Panc1 (cell line): ENCODE measurements at regions not wholly inside any gene's neighbourhood (a gene's known extent, or its start where the extent isn't known, plus 50 kb on each side); places are given as distances from the start of the nearest gene placed in this dataset.

ENCODE experiments used
- ATAC-seq: fragments of 200-7000 bp; cut with Tn5 transposase; 2 replicates; pipeline ENCODE4 v1.9.1; 2020; ENCODE audit warnings: mild to moderate bottlenecking, moderate library complexity
- BruUV-seq: library from RNA; stranded (reverse); fragments of 400-500 nt; replicated peaks from 2 replicates; lab custom pipeline; 2021; lab: Mats Ljungman, UMichigan
- CTCF ChIA-PET: fragments of 300-600 bp; sonication (Branson Sonifier 250); formaldehyde crosslinking; loops from one replicate; lab custom pipeline; 2022; ENCODE audit warnings: antibody characterized with exemption; lab: Charles Lee
- POLR2A ChIA-PET: fragments of 300-600 bp; sonication (Branson Sonifier 250); formaldehyde crosslinking; loops from one replicate; lab custom pipeline; 2022; ENCODE audit warnings: antibody characterized with exemption; lab: Charles Lee
- DNase-seq: peaks from one replicate; pipeline ENCODE4 v3.0.0-alpha.2; 2010; ENCODE audit warnings: low read depth, low spot score
- H3K27ac ChIP-seq: 2 replicates; pipeline ENCODE4 v1.5.1; 2011; ENCODE audit warnings: mild to moderate bottlenecking, low read length, inconsistent platforms
- H3K27me3 ChIP-seq: fragments of 200-500 bp; sonication (Bioruptor generic); 2 replicates; pipeline ENCODE4 v1.6.0; 2014; ENCODE audit warnings: low read length, inconsistent platforms; ENCODE audit not compliant: control insufficient read depth, insufficient read depth
- H3K36me3 ChIP-seq: fragments of 200-500 bp; sonication (Bioruptor generic); 2 replicates; pipeline ENCODE4 v1.5.1; 2014; ENCODE audit warnings: inconsistent platforms, mild to moderate bottlenecking, low read length, moderate library complexity; ENCODE audit not compliant: control insufficient read depth, insufficient read depth
- H3K4me1 ChIP-seq: 2 replicates; pipeline ENCODE4 v1.5.1; 2011; ENCODE audit warnings: inconsistent platforms, mild to moderate bottlenecking, low read length, moderate library complexity; ENCODE audit not compliant: control insufficient read depth, insufficient read depth
- H3K4me3 ChIP-seq, 2 experiments: 2 replicates each; pipeline ENCODE4 v1.5.1; 2011 to 2012; ENCODE audit warnings: low read depth in 2 of 2, low read length in 2 of 2, mild to moderate bottlenecking in 2 of 2, inconsistent platforms in 1 of 2, moderate library complexity in 1 of 2
- H3K9me3 ChIP-seq: fragments of 200-500 bp; sonication (Bioruptor generic); 2 replicates; pipeline ENCODE4 v1.5.1; 2014; ENCODE audit warnings: low read depth, mild to moderate bottlenecking, inconsistent platforms, low read length, moderate library complexity; ENCODE audit not compliant: control insufficient read depth, insufficient read depth
- CTCF ChIP-seq: fragments of 450-650 bp; IDR thresholded peaks from 2 replicates; pipeline ENCODE4 v1.5.1; 2017; ENCODE audit warnings: mild to moderate bottlenecking
- POLR2AphosphoS5 ChIP-seq: IDR thresholded peaks from 2 replicates; pipeline ENCODE4 v1.6.1; 2012; ENCODE audit warnings: mild to moderate bottlenecking, low read depth, low read length, moderate library complexity
- REST ChIP-seq, 2 experiments: IDR thresholded peaks; 2 replicates each; pipeline ENCODE4 v1.6.1; 2011 to 2012; ENCODE audit warnings: low read depth in 2 of 2, control low read depth in 1 of 2, low read length in 1 of 2, mild to moderate bottlenecking in 1 of 2, moderate library complexity in 1 of 2; ENCODE audit not compliant: insufficient read depth in 1 of 2
- SIN3A ChIP-seq: IDR thresholded peaks from 2 replicates; pipeline ENCODE4 v1.6.1; 2012; ENCODE audit warnings: low read depth, mild to moderate bottlenecking, low read length, moderate library complexity, borderline replicate concordance; ENCODE audit not compliant: insufficient read depth
- TCF7L2 ChIP-seq: IDR thresholded peaks from 2 replicates; pipeline ENCODE4 v1.6.1; 2011; ENCODE audit warnings: mild to moderate bottlenecking, low read depth, low read length, inconsistent platforms
- in situ Hi-C: cut with HindIII; loops from 2 replicates; pipeline ENCODE4 v1.10.0; 2016; ENCODE audit warnings: low sequenced_read_pairs, low pct_unique_long_range_greater_than_20kb
- intact Hi-C: fragments of 100-400 bp; cut with micrococcal nuclease; formaldehyde crosslinking; loops from one replicate; pipeline ENCODE4 v1.10.0; 2022; ENCODE audit not compliant: unreplicated experiment

DNA sequence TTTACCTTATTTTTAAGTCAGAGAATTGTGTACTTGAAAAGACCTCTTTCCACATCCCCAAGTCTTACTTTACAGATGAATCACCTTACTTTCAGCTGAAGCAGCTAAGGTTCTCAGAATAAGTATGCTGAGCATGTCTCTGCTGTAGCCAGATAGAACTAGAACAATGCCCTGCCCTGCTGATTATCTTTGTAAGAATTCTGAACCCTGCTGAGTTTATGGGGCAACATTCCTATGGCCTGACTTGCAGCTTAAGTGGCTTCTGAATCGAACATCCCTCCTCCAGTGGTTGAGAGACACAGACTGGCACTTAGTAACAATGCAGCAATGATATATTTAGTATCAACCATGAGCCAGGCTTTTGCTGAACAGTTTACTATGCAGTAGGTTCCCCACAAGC lies 592.0 kb upstream of the WWC1 start:
- H3K27ac ChIP-seq = peak overlapping the region; percentile 93
- intact Hi-C loops = no loop called here
- H3K27me3 ChIP-seq = no peaks in the 10 kb centered on the region
- in situ Hi-C loops = no loop called here
- ChIA-PET POLR2A (no interaction called here), CTCF (no interaction called here)
- TF ChIP-seq CTCF = no peak
- TF ChIP-seq TCF7L2 = peak; percentile 75
- TF ChIP-seq POLR2AphosphoS5 = peak; percentile 68
- no TSS peak for BruUV-seq
- no peak overlapping the region for H3K4me3 ChIP-seq
- peak; percentile 92 for DNase-seq
- ATAC-seq = peak; percentile 99
- H3K9me3 ChIP-seq = no peaks in the 10 kb centered on the region
- H3K4me1 ChIP-seq = peaks cover 21% of the 10 kb centered on the region; the same call in 1 of the 2 replicates
- H3K36me3 ChIP-seq = no peaks in the 10 kb centered on the region

- no TSS peak for BruUV-seq
- in situ Hi-C loops (no loop called here), intact Hi-C loops (no loop called here)
- ChIA-PET CTCF (interaction anchor here (0.5 kb wide), 1 partner anchor 85 kb away, joined by 4 read pairs; no protein-coding TSS in a partner anchor), POLR2A (interaction anchor here (0.7 kb wide), 1 partner anchor 1673 kb away, joined by 11 read pairs; no protein-coding TSS in a partner anchor)
- Histone ChIP-seq H3K27ac (peak overlapping the region; percentile 93), H3K4me3 (no peak overlapping the region), H3K4me1 (peaks cover 21% of the 10 kb centered on the region; the same call in 1 of the 2 replicates), H3K36me3 (no peaks in the 10 kb centered on the region), H3K9me3 (no peaks in the 10 kb centered on the region), H3K27me3 (no peaks in the 10 kb centered on the region)
- DNase-seq (no peak), ATAC-seq (no peak)
- TF ChIP-seq TCF7L2 (no peak), CTCF (no peak), SIN3A (no peak), POLR2AphosphoS5 (no peak), REST (IDR thresholded peaks at IDR 0.05; ENCODE audit: insufficient read depth in 1 of 2, low read depth in 2 of 2, low read length in 1 of 2) (no peak)
Measured at GRCh38 chr5:167701051-167701450, 590.4 kb upstream of the WWC1 start.
